HL-60 (cell line): ENCODE measurements at regions not wholly inside any gene's neighbourhood (a gene's known extent, or its start where the extent isn't known, plus 50 kb on each side); places are given as distances from the start of the nearest gene placed in this dataset.

Experiments used
- GABPA ChIP-seq: IDR thresholded peaks from 2 replicates; pipeline ENCODE4 v1.6.1; 2012; ENCODE audit warnings: low read depth
- TF ChIP-seq, protein P1 (sequence below): IDR thresholded peaks from one replicate; pipeline ENCODE4 v1.5.1; 2011; ENCODE audit warnings: low read length, control low read depth, inconsistent platforms; ENCODE audit not compliant: insufficient read depth

DNA sequence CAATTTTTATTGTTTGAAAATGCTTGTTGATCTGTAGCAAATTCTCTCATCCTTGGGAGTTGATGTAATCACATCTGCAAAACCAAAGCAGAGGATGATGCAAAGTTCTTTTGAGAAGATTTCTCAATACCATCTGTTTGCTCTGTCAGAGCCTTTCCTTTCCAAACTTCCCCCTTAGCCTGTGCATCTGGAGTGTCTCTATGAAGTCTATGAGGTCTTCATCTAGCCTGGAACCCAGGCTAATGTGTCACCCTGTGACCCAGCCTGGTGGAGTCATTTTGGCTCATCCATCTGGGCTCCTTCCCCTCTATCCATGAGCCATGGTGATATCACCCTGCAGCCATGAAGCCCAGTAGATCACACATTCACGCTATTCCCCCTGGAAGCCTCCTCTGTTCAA is 123.2 kb upstream of the SLC7A14 start:
- TF ChIP-seq, protein P1, sequence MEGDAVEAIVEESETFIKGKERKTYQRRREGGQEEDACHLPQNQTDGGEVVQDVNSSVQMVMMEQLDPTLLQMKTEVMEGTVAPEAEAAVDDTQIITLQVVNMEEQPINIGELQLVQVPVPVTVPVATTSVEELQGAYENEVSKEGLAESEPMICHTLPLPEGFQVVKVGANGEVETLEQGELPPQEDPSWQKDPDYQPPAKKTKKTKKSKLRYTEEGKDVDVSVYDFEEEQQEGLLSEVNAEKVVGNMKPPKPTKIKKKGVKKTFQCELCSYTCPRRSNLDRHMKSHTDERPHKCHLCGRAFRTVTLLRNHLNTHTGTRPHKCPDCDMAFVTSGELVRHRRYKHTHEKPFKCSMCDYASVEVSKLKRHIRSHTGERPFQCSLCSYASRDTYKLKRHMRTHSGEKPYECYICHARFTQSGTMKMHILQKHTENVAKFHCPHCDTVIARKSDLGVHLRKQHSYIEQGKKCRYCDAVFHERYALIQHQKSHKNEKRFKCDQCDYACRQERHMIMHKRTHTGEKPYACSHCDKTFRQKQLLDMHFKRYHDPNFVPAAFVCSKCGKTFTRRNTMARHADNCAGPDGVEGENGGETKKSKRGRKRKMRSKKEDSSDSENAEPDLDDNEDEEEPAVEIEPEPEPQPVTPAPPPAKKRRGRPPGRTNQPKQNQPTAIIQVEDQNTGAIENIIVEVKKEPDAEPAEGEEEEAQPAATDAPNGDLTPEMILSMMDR, result no peak
- TF ChIP-seq GABPA, result no peak
